Muscle of leg (tissue), 3 donors: ENCODE measurements at regions not wholly inside any gene's neighbourhood (a gene's known extent, or its start where the extent isn't known, plus 50 kb on each side); places are given as distances from the start of the nearest gene placed in this dataset.
A peak's percentile ranks its signal among the peaks of the same experiment; 100 is the strongest.

ENCODE experiments used
- DNase-seq: peaks from one replicate; pipeline ENCODE4 v3.0.0; 2013
- H3K27ac ChIP-seq: one replicate; pipeline ENCODE4 v1.5.1; 2013; ENCODE audit warnings: mild to moderate bottlenecking, low read length, control low read depth
- H3K27me3 ChIP-seq: one replicate; pipeline ENCODE4 v1.6.1; 2013; ENCODE audit warnings: low read length; ENCODE audit not compliant: control insufficient read depth, insufficient read depth
- H3K36me3 ChIP-seq: one replicate; pipeline ENCODE4 v1.6.1; 2013; ENCODE audit warnings: low read length; ENCODE audit not compliant: control insufficient read depth, insufficient read depth
- H3K4me1 ChIP-seq: one replicate; pipeline ENCODE4 v1.6.1; 2013; ENCODE audit warnings: low read length; ENCODE audit not compliant: control insufficient read depth, insufficient read depth
- H3K4me3 ChIP-seq: one replicate; pipeline ENCODE4 v1.5.1; 2013; ENCODE audit warnings: low read length, control low read depth
- H3K9me3 ChIP-seq: replicated peaks from 2 replicates; pipeline ENCODE4 v1.6.1; 2013; ENCODE audit warnings: low read depth, low read length; ENCODE audit not compliant: control insufficient read depth
- WGBS: methylation state at CpG from one replicate; pipeline ENCODE4 v1.1.5; 2013; ENCODE audit warnings: missing lambda C conversion rate; ENCODE audit not compliant: insufficient coverage; 5-methylcytosine and 5-hydroxymethylcytosine counted together

DNA sequence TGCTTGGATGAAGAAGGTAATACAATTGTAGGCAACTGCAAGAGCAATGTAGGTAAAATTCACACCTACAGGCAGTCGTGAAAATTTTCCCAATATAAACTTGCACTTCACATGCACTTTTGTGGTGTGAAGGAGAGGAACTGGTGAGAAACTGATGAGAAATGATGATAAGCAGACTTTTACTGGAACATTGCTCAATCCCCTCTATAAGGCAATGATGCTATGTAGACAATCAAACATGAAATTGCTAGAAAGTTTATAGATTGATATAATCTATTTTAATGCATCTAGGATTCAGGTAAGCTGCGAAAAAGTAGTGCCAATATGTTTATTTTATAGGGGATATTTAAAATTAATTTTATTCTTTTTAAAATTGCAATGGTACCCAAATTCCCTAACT is 802.2 kb downstream of the KCNT2 start:
- DNase-seq, result no peak
- no peaks in the 10 kb centered on the region for H3K27me3 ChIP-seq
- no peaks in the 10 kb centered on the region for H3K4me1 ChIP-seq
- H3K9me3 ChIP-seq, result no peaks in the 10 kb centered on the region
- no peaks in the 10 kb centered on the region for H3K36me3 ChIP-seq
- no peak overlapping the region for H3K27ac ChIP-seq
- H3K4me3 ChIP-seq, result no peak overlapping the region
- no CpG with 5 or more reads among the region's 2 CpGs for WGBS

DNA sequence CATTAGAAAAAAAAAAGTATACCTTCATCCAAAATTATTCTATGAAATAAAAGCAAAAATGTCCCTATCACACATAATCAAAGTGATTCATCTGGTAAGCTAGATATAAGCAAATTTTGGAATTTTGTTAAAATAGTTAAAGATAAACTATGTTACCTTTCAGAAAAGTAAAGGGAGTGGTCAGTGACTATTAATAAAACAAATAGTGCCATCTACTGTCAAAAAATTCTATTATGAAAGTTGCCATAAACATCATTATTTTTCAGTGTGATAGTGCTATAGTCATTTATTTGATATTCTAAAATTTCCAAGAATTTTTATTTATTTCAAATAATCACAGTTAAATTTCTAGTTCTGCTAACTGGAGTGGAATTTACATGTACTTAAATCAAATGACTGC is 803.7 kb downstream of the KCNT2 start:
- Histone ChIP-seq H3K4me3 (no peak overlapping the region), H3K9me3 (no peaks in the 10 kb centered on the region), H3K36me3 (no peaks in the 10 kb centered on the region), H3K4me1 (no peaks in the 10 kb centered on the region), H3K27me3 (no peaks in the 10 kb centered on the region), H3K27ac (no peak overlapping the region)
- no peak for DNase-seq

DNA sequence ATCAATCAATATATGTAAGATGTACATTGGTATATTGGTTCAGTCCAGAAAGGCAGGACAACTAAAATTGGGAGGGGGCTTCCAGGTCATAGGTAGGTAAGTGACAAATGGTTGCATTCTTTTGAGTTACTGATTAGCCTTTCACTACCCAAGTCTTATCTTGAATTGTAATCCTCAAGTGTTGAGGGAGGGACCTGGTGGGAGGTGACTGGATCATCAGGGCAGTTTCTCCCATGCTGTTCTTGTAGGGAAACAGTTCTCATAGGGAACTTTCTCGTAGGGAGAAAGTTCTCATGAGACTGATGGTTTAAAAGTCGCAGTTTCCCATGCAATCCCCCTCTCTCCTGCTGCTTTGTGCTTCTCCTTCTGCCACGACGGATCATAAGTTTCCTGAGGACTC is 809.2 kb downstream of the KCNT2 start:
- Histone ChIP-seq H3K27me3 (no peaks in the 10 kb centered on the region), H3K4me3 (no peak overlapping the region), H3K4me1 (no peaks in the 10 kb centered on the region), H3K36me3 (no peaks in the 10 kb centered on the region), H3K9me3 (no peaks in the 10 kb centered on the region), H3K27ac (no peak overlapping the region)
- no peak for DNase-seq
- no CpG with 5 or more reads among the region's 4 CpGs for WGBS

DNA sequence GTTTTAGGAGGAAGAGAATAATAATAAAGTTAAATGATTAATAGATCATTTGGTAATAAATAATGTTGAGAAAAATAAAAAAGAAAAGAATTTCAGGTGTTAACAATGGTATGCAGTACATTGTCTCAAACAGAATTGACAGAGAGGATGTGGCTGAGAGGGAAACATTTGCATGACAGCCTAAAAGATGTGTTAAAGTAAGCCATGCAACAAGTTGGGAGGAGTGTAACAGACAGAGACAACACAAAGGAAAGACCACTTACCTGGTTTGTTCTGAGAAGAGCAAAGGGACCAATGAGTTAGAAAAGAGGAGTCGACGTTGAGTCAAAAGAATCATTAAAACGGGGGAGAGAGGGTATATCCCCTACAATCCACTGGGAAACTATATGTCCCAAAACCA is 814.0 kb downstream of the KCNT2 start:
- H3K4me1 ChIP-seq, result no peaks in the 10 kb centered on the region
- no peak overlapping the region for H3K4me3 ChIP-seq
- DNase-seq, result no peak
- no peak overlapping the region for H3K27ac ChIP-seq
- no peaks in the 10 kb centered on the region for H3K36me3 ChIP-seq
- H3K9me3 ChIP-seq, result peaks cover 3% of the 10 kb centered on the region
- no CpG with 5 or more reads among the region's 3 CpGs for WGBS
- H3K27me3 ChIP-seq, result no peaks in the 10 kb centered on the region

DNA sequence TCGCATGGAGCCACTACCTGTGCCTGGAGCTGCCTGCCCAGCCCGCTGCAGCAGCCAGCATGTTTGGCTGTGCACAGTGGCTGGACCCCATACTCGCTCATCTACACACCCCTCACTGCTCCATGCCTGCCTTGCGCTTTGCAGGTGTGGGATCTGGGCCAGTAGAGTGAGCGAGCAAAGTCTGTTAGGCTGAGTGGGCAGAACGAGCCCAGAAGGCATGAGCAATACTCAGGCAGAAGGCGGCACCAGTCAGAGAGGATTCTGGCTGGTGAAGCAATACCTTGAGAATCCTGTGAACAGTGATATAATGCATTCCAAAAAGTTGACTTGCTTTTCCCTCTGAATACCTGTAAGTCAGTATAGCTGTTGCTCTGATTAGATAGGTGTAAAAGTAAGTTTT is 816.4 kb downstream of the KCNT2 start:
- no peak overlapping the region for H3K27ac ChIP-seq
- no peak for DNase-seq
- H3K4me1 ChIP-seq, result no peaks in the 10 kb centered on the region
- H3K27me3 ChIP-seq, result no peaks in the 10 kb centered on the region
- WGBS, result 97% methylated on average over 3 of the region's 7 CpGs
- H3K36me3 ChIP-seq, result no peaks in the 10 kb centered on the region
- H3K4me3 ChIP-seq, result no peak overlapping the region
- peaks cover 3% of the 10 kb centered on the region for H3K9me3 ChIP-seq

DNA sequence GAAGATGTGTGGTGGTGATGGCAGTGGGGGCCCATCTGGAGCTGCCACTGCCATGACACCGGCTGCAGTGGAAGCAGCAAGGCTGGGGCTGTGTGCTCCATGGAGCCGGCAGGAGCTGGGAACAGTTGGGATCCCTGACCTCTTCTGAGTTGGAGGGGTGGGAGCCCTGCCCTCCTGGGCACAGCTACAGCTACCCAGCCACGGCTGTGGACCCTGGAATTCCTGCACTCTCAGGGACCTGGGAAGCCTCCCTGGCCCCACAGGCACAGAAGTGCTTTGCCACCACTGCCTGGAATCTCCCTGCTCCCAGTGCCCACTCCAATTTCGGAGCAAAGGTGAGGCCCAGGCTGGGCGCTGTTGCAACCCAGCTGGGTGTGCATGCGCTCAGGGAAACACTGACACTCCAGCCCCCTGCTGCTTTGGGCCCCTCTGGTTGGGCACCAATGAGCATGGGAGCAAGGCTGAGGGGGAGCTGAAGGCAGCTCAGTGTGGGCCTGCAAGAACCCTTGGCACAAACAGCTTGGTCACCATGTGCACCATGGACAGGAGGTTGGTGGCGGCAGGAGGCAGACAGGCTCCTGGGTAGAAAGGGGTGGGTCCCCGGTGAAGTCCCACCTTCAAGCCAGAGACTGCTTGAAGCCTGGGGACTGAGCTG is 817.6 kb downstream of the KCNT2 start:
- WGBS, result 93% methylated on average over 7 of the region's 8 CpGs
- Histone ChIP-seq H3K4me1 (no peaks in the 10 kb centered on the region), H3K27me3 (no peaks in the 10 kb centered on the region), H3K27ac (no peak overlapping the region), H3K36me3 (no peaks in the 10 kb centered on the region), H3K9me3 (peaks cover 3% of the 10 kb centered on the region), H3K4me3 (no peak overlapping the region)
- DNase-seq, result no peak

DNA sequence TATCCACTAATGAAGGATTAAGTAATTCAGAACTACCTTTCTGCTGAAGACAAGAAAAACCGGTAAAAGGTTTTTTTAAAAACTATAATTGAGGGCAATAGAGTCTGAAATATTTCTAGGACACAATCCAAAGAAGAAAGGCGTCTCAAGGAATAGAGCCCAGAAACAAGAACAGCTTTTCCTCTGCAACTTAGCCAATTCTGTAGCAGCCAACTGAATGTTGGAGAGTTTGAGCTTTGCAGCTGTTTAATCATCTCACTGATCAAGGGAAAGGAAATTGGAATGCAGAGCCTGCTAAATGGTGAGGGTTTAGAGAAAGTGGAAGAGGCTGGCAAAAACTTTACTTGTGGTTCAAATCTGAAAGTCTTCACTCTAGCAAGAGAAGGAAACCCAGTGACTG is 818.9 kb downstream of the KCNT2 start:
- Histone ChIP-seq H3K36me3 (no peaks in the 10 kb centered on the region), H3K27ac (no peak overlapping the region), H3K4me3 (no peak overlapping the region), H3K4me1 (no peaks in the 10 kb centered on the region), H3K27me3 (no peaks in the 10 kb centered on the region), H3K9me3 (peaks cover 3% of the 10 kb centered on the region)
- peak; percentile 93 for DNase-seq
- no CpG with 5 or more reads among the region's 2 CpGs for WGBS

DNA sequence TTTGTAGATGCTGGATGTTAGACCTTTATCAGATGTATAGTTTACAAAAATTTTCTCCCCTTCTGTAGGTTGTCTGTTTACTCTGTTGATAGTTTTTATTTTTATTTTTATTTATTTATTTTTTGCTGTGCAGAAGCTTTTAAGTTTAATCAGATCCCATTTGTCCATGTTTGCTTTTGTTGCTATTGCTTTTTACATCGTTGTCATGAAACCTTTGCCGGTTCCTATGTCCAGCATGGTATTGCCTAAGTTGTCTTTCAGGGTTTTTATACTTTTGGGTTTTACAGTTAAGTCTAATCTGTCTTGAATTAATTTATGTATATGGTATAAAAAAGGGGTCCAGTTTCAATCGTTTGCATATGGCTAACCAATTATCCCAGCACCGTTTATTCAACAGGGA is 819.5 kb downstream of the KCNT2 start:
- H3K4me3 ChIP-seq, result no peak overlapping the region
- peaks cover 3% of the 10 kb centered on the region for H3K9me3 ChIP-seq
- H3K4me1 ChIP-seq, result no peaks in the 10 kb centered on the region
- DNase-seq, result peak; percentile 15
- no peaks in the 10 kb centered on the region for H3K36me3 ChIP-seq
- H3K27me3 ChIP-seq, result no peaks in the 10 kb centered on the region
- no CpG with 5 or more reads among the region's 4 CpGs for WGBS
- no peak overlapping the region for H3K27ac ChIP-seq

DNA sequence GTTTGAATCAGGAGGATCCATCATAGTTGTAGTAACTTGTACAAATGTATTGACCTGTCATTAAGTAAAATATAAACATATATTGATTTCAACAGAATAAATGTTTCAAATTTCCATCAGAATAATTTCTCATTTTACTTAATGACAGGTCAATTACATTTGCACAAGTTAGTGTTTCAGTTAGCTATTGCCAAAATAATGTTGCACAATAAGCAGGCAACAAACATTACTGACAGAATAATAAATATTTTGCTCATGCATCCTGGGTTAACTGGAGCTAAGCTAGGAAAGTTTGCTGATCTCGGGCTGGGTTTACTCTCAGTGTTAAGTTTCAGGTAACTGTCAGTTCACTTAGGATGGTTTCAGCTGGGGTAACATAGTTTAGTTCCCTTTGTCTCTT is 822.4 kb downstream of the KCNT2 start:
- Histone ChIP-seq H3K4me1 (no peaks in the 10 kb centered on the region), H3K36me3 (no peaks in the 10 kb centered on the region), H3K27ac (no peak overlapping the region), H3K9me3 (no peaks in the 10 kb centered on the region), H3K27me3 (no peaks in the 10 kb centered on the region), H3K4me3 (no peak overlapping the region)
- no peak for DNase-seq
- WGBS, result 40% methylated on average over 1 of the region's 1 CpG

DNA sequence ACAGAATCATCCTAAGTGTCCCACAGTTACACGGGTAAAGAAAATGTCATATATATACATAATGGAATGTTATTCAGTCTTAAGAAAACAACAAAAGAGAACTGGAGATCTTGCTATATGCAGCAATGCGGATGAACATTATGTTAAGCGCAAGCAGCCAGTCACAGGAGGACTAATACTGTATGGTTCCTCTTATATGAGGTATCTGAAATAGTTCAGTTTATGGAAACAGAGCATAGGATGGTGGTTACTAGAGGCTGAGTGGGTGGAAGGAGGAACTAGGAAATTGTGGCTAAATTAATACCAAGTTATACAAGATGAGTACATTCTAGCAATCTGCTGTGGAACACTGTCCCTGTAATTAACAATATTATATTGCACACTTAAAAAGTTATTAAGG is 834.3 kb downstream of the KCNT2 start:
- Histone ChIP-seq H3K9me3 (no peaks in the 10 kb centered on the region), H3K36me3 (no peaks in the 10 kb centered on the region), H3K4me1 (no peaks in the 10 kb centered on the region), H3K27me3 (no peaks in the 10 kb centered on the region), H3K27ac (no peak overlapping the region), H3K4me3 (no peak overlapping the region)
- 94% methylated on average over 2 of the region's 3 CpGs for WGBS
- no peak for DNase-seq

DNA sequence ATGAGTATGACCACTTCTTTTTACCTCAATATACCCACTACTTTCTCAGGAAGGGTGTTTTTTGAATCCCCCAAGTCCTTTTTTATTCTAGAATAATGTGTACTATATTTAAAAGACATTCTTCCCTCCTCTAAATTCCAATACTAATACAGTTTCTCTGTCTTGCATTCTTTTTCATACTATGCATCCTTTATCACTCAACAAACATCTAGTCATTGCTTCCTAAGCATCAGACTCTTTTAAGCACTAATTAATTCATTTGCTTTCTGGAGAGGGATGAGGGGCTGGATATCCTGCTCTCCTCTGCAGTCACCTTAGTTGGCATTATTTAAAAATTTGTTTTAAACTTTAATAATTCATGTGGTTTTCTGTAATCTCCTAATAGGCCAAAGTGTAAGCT is 838.8 kb downstream of the KCNT2 start:
- DNase-seq, result no peak
- no peak overlapping the region for H3K27ac ChIP-seq
- no peaks in the 10 kb centered on the region for H3K9me3 ChIP-seq
- no peaks in the 10 kb centered on the region for H3K4me1 ChIP-seq
- H3K4me3 ChIP-seq, result no peak overlapping the region
- H3K36me3 ChIP-seq, result no peaks in the 10 kb centered on the region
- H3K27me3 ChIP-seq, result no peaks in the 10 kb centered on the region
